BJ (cell line): ENCODE measurements at regions not wholly inside any gene's neighbourhood (a gene's known extent, or its start where the extent isn't known, plus 50 kb on each side); places are given as distances from the start of the nearest gene placed in this dataset.

Experiments
- CTCF ChIA-PET: fragments of 350-600 bp; formaldehyde crosslinking; extraction: SDS; loops from one replicate; lab custom pipeline; 2021; ENCODE audit warnings: antibody characterized with exemption, inconsistent platforms; lab: Yijun Ruan, JAX
- POLR2A ChIA-PET: fragments of 300-600 bp; sonication (Branson Sonifier 250); formaldehyde crosslinking; extraction: SDS; loops from one replicate; lab custom pipeline; 2021; ENCODE audit warnings: antibody characterized with exemption; lab: Charles Lee
- DNase-seq: peaks from one replicate; pipeline ENCODE4 v3.0.0-alpha.2; 2011; ENCODE audit warnings: low read depth
- H3K27me3 ChIP-seq: 2 replicates; pipeline ENCODE4 v1.6.0; 2011; ENCODE audit warnings: low read length; ENCODE audit not compliant: control insufficient read depth, insufficient read depth
- H3K36me3 ChIP-seq: 2 replicates; pipeline ENCODE4 v1.5.1; 2011; ENCODE audit warnings: low read length; ENCODE audit not compliant: control insufficient read depth, insufficient read depth
- H3K4me3 ChIP-seq: 2 replicates; pipeline ENCODE4 v1.5.1; 2011; ENCODE audit warnings: low read depth, mild to moderate bottlenecking, control low read depth, low read length
- CTCF ChIP-seq: IDR thresholded peaks from 2 replicates; pipeline ENCODE4 v1.5.1; 2011; ENCODE audit warnings: low read depth, mild to moderate bottlenecking, control low read depth, inconsistent platforms, low read length, moderate library complexity; ENCODE audit not compliant: insufficient read depth

- H3K27me3 ChIP-seq, result no peaks in the 10 kb centered on the region
- DNase-seq, result no peak
- H3K36me3 ChIP-seq, result no peaks in the 10 kb centered on the region
- ChIA-PET POLR2A (no interaction called here), CTCF (no interaction called here)
- no peak overlapping the region for H3K4me3 ChIP-seq
- TF ChIP-seq CTCF, result no peak
Measured at GRCh38 chr2:40507432-40507831, 55.5 kb upstream of the SLC8A1 start.

- ChIA-PET POLR2A (no interaction called here), CTCF (interaction anchor here (1.2 kb wide), 1 partner anchor 47 kb away, joined by 4 read pairs; no protein-coding TSS in a partner anchor)
- no peak for DNase-seq
- Histone ChIP-seq H3K27me3 (no peaks in the 10 kb centered on the region), H3K4me3 (no peak overlapping the region), H3K36me3 (no peaks in the 10 kb centered on the region)
- TF ChIP-seq CTCF, result no peak
Measured at GRCh38 chr2:40510304-40510703, 58.4 kb upstream of the SLC8A1 start.

- Histone ChIP-seq H3K4me3 (peak overlapping the region; percentile 19; the same call in 1 of the 2 replicates), H3K27me3 (no peaks in the 10 kb centered on the region), H3K36me3 (no peaks in the 10 kb centered on the region)
- ChIA-PET POLR2A (interaction anchor here (0.6 to 1.0 kb wide), 2 partner anchors 262 kb away, joined by 4 to 5 read pairs; no protein-coding TSS in a partner anchor), CTCF (interaction anchor here (0.5 to 2.1 kb wide), 7 partner anchors 9 to 62 kb away, joined by 3 to 7 read pairs (median 3); no protein-coding TSS in a partner anchor)
- TF ChIP-seq CTCF, result no peak
- peak; percentile 84 for DNase-seq
Measured at GRCh38 chr2:40511661-40512213, 59.8 kb upstream of the SLC8A1 start.

GRCh38 chr2:40512256-40512655, 60.4 kb upstream of the SLC8A1 start:
- ChIA-PET POLR2A (interaction anchor here (0.6 to 1.0 kb wide), 2 partner anchors 261 to 262 kb away, joined by 4 to 5 read pairs; no protein-coding TSS in a partner anchor), CTCF (interaction anchor here (0.5 to 2.1 kb wide), 5 partner anchors 9 to 62 kb away, joined by 3 to 7 read pairs (median 3); no protein-coding TSS in a partner anchor)
- no peak overlapping the region for H3K4me3 ChIP-seq
- DNase-seq, result no peak
- no peaks in the 10 kb centered on the region for H3K36me3 ChIP-seq
- no peak for TF ChIP-seq CTCF
- no peaks in the 10 kb centered on the region for H3K27me3 ChIP-seq

GRCh38 chr2:40513201-40513600, 61.3 kb upstream of the SLC8A1 start:
- ChIA-PET POLR2A (no interaction called here), CTCF (interaction anchor here (2.1 kb wide), 1 partner anchor 26 kb away, joined by 7 read pairs; no protein-coding TSS in a partner anchor)
- Histone ChIP-seq H3K36me3 (no peaks in the 10 kb centered on the region), H3K4me3 (no peak overlapping the region), H3K27me3 (no peaks in the 10 kb centered on the region)
- TF ChIP-seq CTCF, result no peak
- no peak for DNase-seq
